OCI-LY3 (cell line): ENCODE measurements at regions not wholly inside any gene's neighbourhood (a gene's known extent, or its start where the extent isn't known, plus 50 kb on each side); places are given as distances from the start of the nearest gene placed in this dataset.

ENCODE experiments used
- H2AFZ ChIP-seq: fragments of 200-600, 300-600 bp; shearing (Covaris generic); 2 replicates; pipeline ENCODE4 v1.6.0; 2014; ENCODE audit warnings: antibody characterized with exemption, low read depth, low read length
- H3K27ac ChIP-seq: fragments of 200-600, 300-600 bp; sonication (generic); 2 replicates; pipeline ENCODE4 v1.5.1; 2014; ENCODE audit warnings: mild to moderate bottlenecking, low read length, moderate library complexity, mixed read lengths
- H3K27me3 ChIP-seq: fragments of 200-600, 300-600 bp; sonication (generic); 2 replicates; pipeline ENCODE4 v1.6.1; 2014; ENCODE audit warnings: low read depth, low read length, mixed read lengths
- H3K36me3 ChIP-seq: fragments of 200-600, 300-600 bp; sonication (generic); replicated peaks from 2 replicates; pipeline ENCODE3; 2014; ENCODE audit warnings: low read depth, low read length, mixed read lengths
- H3K4me1 ChIP-seq: fragments of 300-600, 200-600 bp; sonication (generic); 2 replicates; pipeline ENCODE4 v1.6.1; 2014; ENCODE audit warnings: low read length, mixed read lengths
- H3K4me2 ChIP-seq: fragments of 200-600, 300-600 bp; sonication (generic); 2 replicates; pipeline ENCODE4 v1.6.1; 2014; ENCODE audit warnings: low read length, mixed read lengths
- H3K4me3 ChIP-seq: fragments of 300-600, 200-600 bp; sonication (generic); 2 replicates; pipeline ENCODE4 v1.5.1; 2014; ENCODE audit warnings: antibody characterized with exemption, mild to moderate bottlenecking, low read length, moderate library complexity
- H3K79me2 ChIP-seq: fragments of 300-600, 200-600 bp; shearing (Covaris generic); 2 replicates; pipeline ENCODE4 v1.6.1; 2014; ENCODE audit warnings: mild to moderate bottlenecking, low read length, mixed read lengths
- H3K9ac ChIP-seq: fragments of 300-600, 200-600 bp; shearing (Covaris generic); 2 replicates; pipeline ENCODE4 v1.6.0; 2014; ENCODE audit warnings: mild to moderate bottlenecking, low read length, moderate library complexity
- H3K9me3 ChIP-seq: fragments of 200-600, 300-600 bp; shearing (Covaris generic); 2 replicates; pipeline ENCODE4 v1.6.1; 2014; ENCODE audit warnings: low read length, mixed read lengths; ENCODE audit not compliant: insufficient read depth
- H4K20me1 ChIP-seq: fragments of 200-600, 300-600 bp; sonication (generic); 2 replicates; pipeline ENCODE4 v1.6.1; 2016; ENCODE audit warnings: low read length, mixed read lengths; ENCODE audit not compliant: insufficient read depth
- EZH2phosphoT487 ChIP-seq: fragments of 200-600 bp; shearing (Covaris generic); IDR thresholded peaks from 2 replicates; pipeline ENCODE4 v1.6.1; 2018; ENCODE audit warnings: antibody characterized with exemption, mixed run types, low read depth
- TF ChIP-seq, protein P1 (sequence below): fragments of 200-600, 300-600 bp; sonication (generic); IDR thresholded peaks from 2 replicates; pipeline ENCODE4 v1.5.1; 2014; ENCODE audit warnings: antibody characterized with exemption, low read length, low read depth

DNA sequence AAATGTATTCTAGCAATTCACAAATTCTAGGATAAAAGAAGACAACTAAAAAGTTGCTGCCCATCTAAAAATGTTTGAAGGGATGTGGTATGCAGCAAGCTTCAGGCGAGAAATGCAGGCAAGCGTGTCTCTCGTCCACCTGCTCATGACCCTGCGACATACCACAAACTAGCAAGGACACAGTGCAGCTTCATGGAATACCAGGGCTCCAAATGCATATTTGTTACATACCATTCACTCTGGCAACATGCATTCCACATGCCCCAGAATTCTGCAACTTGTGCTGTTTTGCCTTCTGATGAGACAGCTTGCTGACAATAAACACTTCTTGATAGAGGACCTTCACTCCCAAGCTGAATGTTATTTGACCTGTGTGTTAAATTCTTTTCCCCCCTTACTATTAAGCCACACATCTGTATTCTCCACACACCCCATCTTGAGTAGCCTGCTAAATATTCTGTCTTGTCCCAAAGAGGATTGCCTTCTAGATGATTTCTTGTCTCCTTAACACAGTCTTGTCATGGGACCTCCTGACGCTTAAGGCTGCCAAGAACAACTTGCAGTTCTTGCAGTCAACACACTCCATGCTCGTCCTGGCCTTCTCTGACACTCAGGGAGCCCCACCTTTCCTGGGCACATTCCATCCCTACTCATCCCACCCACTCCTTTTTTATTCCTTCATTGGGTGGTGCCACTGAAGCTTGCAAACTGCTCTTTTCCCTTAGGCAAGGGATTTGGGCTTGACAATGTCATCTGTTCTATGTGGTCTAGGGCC, 340.5 kb downstream of the PIK3R1 start:
- Histone ChIP-seq H3K79me2 (no peaks in the 10 kb centered on the region), H3K9ac (no peak overlapping the region), H3K4me3 (no peak overlapping the region), H3K4me1 (no peaks in the 10 kb centered on the region), H2AFZ (no peak overlapping the region), H3K36me3 (no peaks in the 10 kb centered on the region), H3K27me3 (no peaks in the 10 kb centered on the region), H3K9me3 (no peaks in the 10 kb centered on the region), H3K4me2 (no peak overlapping the region), H4K20me1 (no peaks in the 10 kb centered on the region), H3K27ac (no peak overlapping the region)
- no peak for TF ChIP-seq EZH2phosphoT487
- TF ChIP-seq, protein P1, sequence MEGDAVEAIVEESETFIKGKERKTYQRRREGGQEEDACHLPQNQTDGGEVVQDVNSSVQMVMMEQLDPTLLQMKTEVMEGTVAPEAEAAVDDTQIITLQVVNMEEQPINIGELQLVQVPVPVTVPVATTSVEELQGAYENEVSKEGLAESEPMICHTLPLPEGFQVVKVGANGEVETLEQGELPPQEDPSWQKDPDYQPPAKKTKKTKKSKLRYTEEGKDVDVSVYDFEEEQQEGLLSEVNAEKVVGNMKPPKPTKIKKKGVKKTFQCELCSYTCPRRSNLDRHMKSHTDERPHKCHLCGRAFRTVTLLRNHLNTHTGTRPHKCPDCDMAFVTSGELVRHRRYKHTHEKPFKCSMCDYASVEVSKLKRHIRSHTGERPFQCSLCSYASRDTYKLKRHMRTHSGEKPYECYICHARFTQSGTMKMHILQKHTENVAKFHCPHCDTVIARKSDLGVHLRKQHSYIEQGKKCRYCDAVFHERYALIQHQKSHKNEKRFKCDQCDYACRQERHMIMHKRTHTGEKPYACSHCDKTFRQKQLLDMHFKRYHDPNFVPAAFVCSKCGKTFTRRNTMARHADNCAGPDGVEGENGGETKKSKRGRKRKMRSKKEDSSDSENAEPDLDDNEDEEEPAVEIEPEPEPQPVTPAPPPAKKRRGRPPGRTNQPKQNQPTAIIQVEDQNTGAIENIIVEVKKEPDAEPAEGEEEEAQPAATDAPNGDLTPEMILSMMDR, result no peak

DNA sequence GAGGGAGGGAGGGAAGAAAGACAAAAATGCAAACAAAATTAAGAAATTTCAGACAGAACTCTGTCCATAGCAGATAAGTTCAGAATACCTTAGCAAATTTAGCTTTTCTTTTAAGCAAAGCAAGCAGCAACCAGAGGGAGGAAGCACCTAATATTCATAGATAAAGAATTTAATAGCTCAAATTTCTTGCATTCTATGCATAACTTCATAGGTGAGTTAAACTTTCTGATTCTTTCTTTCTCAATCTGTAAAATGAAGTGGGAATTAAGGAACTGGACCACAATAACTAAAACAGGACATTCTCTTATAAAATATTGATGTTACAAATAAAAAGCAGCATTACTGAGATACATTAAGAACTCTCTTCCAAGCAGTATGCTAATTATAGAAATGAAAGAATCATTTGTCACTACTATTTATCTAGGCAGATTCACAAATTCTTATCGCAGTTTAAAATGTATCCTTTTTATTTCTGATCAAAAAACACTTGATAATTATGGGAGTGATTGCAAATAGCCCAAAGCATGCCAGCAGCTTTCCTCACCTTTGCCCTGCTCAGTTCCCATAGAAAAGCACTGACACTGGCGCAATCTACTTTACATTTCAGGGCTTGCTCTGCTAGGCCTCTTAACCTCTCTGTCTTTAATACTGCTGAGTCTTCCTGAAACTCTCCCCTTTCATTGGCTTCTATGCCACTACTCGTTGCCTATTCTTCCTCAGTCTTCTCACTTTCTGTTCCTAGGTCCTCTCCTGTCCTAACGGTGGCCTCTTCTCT, 341.8 kb downstream of the PIK3R1 start:
- no peaks in the 10 kb centered on the region for H3K79me2 ChIP-seq
- TF ChIP-seq EZH2phosphoT487, result no peak
- TF ChIP-seq, protein P1, result no peak
- no peaks in the 10 kb centered on the region for H3K9me3 ChIP-seq
- no peak overlapping the region for H2AFZ ChIP-seq
- no peaks in the 10 kb centered on the region for H3K27me3 ChIP-seq
- H3K4me1 ChIP-seq, result no peaks in the 10 kb centered on the region
- no peak overlapping the region for H3K4me2 ChIP-seq
- no peak overlapping the region for H3K9ac ChIP-seq
- no peaks in the 10 kb centered on the region for H4K20me1 ChIP-seq
- H3K27ac ChIP-seq, result no peak overlapping the region
- no peaks in the 10 kb centered on the region for H3K36me3 ChIP-seq
- no peak overlapping the region for H3K4me3 ChIP-seq

DNA sequence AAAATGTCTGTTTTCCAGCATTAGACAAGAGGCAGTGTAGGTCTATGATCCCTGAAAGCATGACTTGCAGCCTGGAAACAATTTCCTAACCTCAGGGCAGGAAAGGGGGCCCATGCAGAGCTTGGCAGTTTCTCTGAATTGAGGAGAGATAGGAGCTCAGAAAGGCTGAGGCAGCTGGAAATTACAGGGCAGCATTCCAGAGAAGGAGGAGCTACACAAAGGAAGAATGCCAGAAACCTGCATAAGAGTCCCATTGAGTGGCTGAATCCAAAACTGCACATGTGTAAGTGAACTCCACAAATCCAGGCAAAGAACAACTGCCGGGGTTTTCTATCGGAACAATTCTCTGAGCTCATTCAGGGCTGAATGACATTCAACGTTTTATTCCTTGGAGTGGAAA, 346.8 kb downstream of the PIK3R1 start:
- no peaks in the 10 kb centered on the region for H3K9me3 ChIP-seq
- H3K27me3 ChIP-seq, result no peaks in the 10 kb centered on the region
- H2AFZ ChIP-seq, result no peak overlapping the region
- no peak overlapping the region for H3K27ac ChIP-seq
- H3K9ac ChIP-seq, result no peak overlapping the region
- no peak overlapping the region for H3K4me2 ChIP-seq
- no peaks in the 10 kb centered on the region for H3K36me3 ChIP-seq
- H3K79me2 ChIP-seq, result no peaks in the 10 kb centered on the region
- H4K20me1 ChIP-seq, result no peaks in the 10 kb centered on the region
- no peak overlapping the region for H3K4me3 ChIP-seq
- no peak for TF ChIP-seq EZH2phosphoT487
- TF ChIP-seq, protein P1, result no peak
- H3K4me1 ChIP-seq, result no peaks in the 10 kb centered on the region

DNA sequence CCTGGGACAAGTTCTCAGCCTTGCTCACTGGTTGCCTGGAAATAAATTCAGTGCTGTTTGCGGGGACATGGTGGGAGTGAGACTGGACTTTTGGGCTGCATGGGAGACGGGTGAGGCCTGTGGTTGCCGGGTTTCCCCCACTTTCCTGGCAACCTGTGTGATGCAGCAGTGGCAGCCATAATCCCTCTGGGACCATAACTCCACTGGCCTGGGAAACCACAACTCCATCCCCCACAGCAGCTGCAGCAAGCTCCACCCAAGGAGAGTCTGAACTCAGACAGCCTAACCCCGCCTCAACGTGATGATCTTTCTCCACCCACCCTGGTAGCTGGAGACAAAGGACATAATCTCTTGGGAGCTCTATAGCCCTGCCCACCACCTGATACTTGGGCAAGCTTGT, 349.9 kb downstream of the PIK3R1 start:
- Histone ChIP-seq H3K79me2 (no peaks in the 10 kb centered on the region), H4K20me1 (no peaks in the 10 kb centered on the region), H3K4me3 (no peak overlapping the region), H3K27me3 (no peaks in the 10 kb centered on the region), H3K9ac (no peak overlapping the region), H3K4me2 (no peak overlapping the region), H2AFZ (no peak overlapping the region), H3K4me1 (no peaks in the 10 kb centered on the region), H3K27ac (no peak overlapping the region), H3K9me3 (no peaks in the 10 kb centered on the region), H3K36me3 (no peaks in the 10 kb centered on the region)
- TF ChIP-seq, protein P1, result no peak
- no peak for TF ChIP-seq EZH2phosphoT487
